ENCODE measurements at regions not wholly inside any gene's neighbourhood (a gene's known extent, or its start where the extent isn't known, plus 50 kb on each side); places are given as distances from the start of the nearest gene placed in this dataset.

DNA sequence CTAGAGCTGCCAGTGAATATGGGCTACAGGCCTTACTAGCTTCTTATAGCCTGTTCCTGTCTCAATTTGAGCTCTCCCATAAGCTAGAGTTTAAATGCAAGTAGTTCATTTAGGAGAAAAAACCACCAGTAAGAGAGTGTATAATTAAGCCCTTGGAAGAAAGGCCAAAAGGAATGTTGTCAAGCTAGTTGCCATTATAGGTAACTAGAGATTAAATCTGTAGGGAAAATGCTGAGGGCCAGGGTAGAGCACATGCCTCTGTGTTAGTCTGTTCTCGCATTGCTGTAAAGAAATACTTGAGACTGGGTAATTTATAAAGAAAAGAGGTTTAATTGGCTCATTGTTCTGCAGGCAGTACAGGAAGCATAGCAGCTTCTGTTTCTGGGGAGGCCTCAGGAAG is 410.2 kb downstream of the MID1IP1 start:
- TF ChIP-seq POLR2AphosphoS5 (IDR thresholded peaks at IDR 0.05; ENCODE audit: low read depth, low read length) (no peak), POLR2A (IDR thresholded peaks at IDR 0.05; ENCODE audit: low read depth, low read length) (no peak), TAF1 (IDR thresholded peaks at IDR 0.05; ENCODE audit: borderline replicate concordance, low read depth, low read length) (no peak)

Data from GM12892 (cell line).